T47D (cell line): ENCODE measurements at regions not wholly inside any gene's neighbourhood (a gene's known extent, or its start where the extent isn't known, plus 50 kb on each side); places are given as distances from the start of the nearest gene placed in this dataset.
A peak's percentile ranks its signal among the peaks of the same experiment; 100 is the strongest.

ENCODE experiments used
- DNase-seq, 2 experiments: peaks; one replicate each; pipeline versions ENCODE4 v3.0.0 to v3.0.0-alpha.2; 2011 to 2012; ENCODE audit warnings: low read depth in 1 of 2, low spot score in 1 of 2
- JUND ChIP-seq: IDR thresholded peaks from 2 replicates; pipeline ENCODE4 v1.6.1; 2012; ENCODE audit warnings: low read depth
- in situ Hi-C: cut with HindIII; loops from 2 replicates; pipeline ENCODE4 v1.10.0; 2016; ENCODE audit warnings: low sequenced_read_pairs, low pct_unique_long_range_greater_than_20kb

GRCh38 chr3:127112796-127113570, 79.9 kb upstream of the PRR23E start:
- in situ Hi-C loops, result no loop called here
- no peak for TF ChIP-seq JUND
- DNase-seq, result peak in 1 of 2 experiments; percentile 65

DNA sequence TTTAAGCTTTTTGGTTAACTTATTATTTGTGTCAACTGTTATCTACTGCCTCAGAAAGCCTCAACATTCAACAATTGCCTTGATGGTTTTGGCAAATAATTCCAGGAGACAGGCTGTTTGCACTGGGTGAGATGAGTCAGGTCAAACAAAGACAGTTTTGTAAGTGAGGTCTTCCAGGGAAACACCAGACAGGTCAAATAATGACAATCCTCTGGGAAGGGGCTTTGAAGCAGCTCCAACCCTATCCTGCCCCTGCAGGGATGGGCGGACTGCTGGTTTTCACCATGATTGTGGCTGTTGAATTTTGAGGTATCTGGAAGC, 79.4 kb upstream of the PRR23E start:
- DNase-seq, result no peak
- TF ChIP-seq JUND, result no peak
- in situ Hi-C loops, result no loop called here

DNA sequence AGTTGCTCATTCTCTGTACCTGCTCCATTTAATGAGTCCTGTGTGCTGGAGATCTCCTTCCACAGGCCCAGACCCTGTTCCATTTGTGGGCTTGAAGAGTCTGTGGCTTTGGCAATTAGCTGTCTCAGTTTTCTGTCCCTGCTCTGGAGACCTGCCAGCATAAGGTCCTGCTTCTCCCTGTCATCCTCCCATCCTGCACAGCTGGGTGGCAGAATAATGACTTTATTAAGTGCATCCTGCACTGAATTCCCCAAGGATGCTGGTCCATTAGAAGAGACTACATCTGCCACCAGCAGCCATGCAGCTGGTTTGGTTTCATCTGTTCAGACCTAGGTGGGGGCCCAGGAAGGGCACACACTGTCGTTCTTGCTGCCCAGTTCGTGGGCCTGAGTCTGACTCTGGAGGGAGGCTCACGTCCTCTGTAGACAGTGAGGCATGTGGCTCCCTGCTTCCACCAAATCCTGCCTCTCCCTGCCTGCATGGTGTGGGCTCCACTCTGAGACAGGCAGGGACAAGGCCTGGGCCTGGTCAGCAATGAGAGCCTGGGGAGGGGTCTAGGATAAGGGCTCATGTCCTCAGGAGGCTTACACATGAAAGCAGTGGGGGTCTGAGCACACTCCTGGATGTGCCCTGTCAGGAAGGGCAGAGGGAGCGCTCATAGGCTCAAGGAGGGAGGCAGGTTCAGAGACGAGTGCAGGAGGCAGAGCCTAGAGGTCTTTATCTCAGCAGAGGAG, 78.4 kb upstream of the PRR23E start:
- TF ChIP-seq JUND, result no peak
- in situ Hi-C loops, result no loop called here
- DNase-seq, result no peak

GRCh38 chr3:127115691-127116351, 77.1 kb upstream of the PRR23E start:
- TF ChIP-seq JUND, result no peak
- in situ Hi-C loops, result no loop called here
- DNase-seq, result no peak

- in situ Hi-C loops, result no loop called here
- no peak for TF ChIP-seq JUND
- no peak for DNase-seq
Observed at GRCh38 chr3:127118366-127118765, 74.6 kb upstream of the PRR23E start.

DNA sequence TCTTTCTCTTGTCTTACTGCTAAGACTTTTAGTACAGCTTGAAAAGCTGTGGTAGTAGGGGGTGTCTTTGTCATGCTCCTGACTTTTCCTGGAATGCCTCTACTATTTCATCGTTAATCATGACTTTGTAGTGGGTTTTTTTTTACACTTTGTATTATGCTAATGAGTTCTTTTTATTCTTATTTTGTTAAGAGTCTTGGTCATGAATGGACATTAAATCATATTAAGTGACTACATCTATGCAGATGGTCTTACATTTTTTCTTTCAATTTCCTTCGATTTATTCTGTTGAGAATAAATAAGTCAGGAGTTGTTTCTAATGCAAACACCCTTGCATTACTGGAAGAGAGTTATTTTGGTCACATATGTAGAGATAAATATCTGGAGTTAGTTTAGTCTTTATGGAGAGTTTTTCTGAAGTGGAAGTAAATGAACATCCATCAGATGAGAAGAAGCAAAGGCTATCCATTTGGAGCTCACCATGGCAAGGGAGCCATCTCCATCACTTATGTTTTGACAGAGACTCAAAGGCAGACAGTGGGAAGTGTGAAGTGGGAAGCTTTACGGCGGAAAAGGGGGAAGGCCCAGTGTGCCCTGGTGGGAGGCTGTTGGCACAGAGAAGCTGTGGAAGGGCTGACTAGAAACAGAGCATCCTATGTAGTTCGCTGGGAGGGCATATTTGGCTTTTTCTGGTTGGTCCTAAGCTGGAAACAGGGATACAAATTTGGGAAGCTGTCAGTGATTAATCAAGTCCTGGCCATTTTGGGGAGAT, 73.1 kb upstream of the PRR23E start:
- TF ChIP-seq JUND, result no peak
- in situ Hi-C loops, result no loop called here
- DNase-seq, result no peak

DNA sequence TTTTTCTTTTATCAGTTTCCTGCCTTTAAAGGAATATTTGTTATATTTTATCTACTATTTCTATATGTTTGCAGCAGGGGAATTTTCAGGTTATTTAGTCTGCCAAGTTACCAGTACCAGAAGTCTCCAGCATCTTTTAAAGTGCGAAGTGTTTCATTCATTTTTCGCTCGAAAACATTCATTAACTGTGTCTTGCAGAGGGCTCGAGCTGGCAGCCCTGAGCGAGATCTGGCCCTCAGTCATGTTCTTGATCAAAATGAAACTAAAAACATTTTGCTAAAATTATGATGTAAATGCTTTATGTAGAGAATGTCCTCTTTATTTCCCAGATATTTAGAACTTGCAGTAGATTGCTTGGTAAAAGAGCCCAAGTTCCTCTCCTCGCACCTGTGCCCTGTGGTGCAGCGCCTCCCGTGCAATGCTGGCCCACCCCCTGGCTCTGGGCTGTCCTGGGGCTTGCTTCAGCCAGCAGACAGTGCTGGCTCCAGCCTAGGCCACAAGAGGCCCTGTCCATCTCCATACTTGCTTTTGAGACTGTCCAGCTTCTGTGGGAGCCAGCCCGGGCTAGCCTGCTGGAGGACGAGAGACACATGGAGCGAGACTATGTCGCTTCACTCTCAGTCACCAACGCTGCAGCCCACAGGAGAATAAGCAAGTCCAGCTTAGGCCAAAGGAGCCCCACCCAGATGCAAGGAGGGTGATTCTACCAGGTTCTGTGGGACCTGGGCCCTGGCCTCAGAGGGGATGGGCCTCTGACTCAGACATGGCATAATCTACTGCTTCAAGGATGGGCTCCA, 71.9 kb upstream of the PRR23E start:
- no peak for DNase-seq
- TF ChIP-seq JUND, result no peak
- in situ Hi-C loops, result no loop called here

GRCh38 chr3:127121885-127122284, 71.0 kb upstream of the PRR23E start:
- DNase-seq, result no peak
- no peak for TF ChIP-seq JUND
- in situ Hi-C loops, result no loop called here

DNA sequence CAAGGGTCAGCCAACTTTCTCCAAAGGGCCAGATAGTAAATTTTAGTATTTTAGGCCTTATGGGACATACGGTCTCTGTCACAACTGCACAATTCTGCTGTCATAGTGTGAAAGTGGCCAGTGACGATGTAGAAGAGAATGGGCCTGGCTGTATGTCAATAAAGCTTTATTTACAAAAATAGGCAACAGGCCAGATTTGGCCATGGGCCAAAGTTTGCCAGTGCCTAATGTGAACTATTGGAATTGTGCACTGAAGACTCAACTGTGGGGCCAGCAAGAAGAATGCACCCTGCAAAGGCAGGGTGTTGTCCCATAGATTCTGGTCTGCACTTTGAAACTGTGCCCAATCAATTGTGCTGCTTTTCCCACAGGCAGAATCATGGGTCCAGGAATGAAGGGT, 69.4 kb upstream of the PRR23E start:
- in situ Hi-C loops, result no loop called here
- no peak for TF ChIP-seq JUND
- DNase-seq, result no peak

- in situ Hi-C loops, result no loop called here
- DNase-seq, result peak; percentile 33 to 60
- TF ChIP-seq JUND, result no peak
Observed at GRCh38 chr3:127124120-127124519, 68.8 kb upstream of the PRR23E start.

GRCh38 chr3:127131424-127132170, 61.3 kb upstream of the PRR23E start:
- in situ Hi-C loops, result no loop called here
- no peak for DNase-seq
- TF ChIP-seq JUND, result no peak
